ENCODE measurements at regions not wholly inside any gene's neighbourhood (a gene's known extent, or its start where the extent isn't known, plus 50 kb on each side); places are given as distances from the start of the nearest gene placed in this dataset.

DNA sequence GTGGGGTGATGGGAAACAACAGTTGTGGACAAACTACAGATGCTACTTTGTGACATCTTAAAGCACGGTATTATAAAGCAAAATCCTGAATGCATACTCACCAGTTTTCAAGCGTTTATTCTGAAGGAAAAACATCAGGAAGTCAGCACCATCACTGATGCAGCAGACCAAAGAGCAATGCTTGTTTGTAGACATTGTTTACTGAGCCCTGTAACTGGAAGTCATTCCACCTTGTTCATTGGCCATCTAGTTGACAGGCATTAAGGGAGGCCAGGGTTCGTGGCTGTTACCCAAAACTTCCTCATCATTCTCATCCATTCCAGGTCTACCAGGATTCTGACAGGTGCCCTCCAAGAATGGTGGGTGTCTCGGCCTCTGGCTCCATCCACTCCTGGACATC lies 55.3 kb upstream of the FAM204A start:
- peaks cover 12% of the 10 kb centered on the region for H3K4me1 ChIP-seq (ENCODE audit: insufficient read depth, low read length, poor library complexity, severe bottlenecking)
- intact Hi-C loops (cut with micrococcal nuclease; ENCODE audit: unreplicated experiment), result loop anchor here (10.0 kb wide), 1 partner anchor 533 kb away; no protein-coding TSS in a partner anchor
- ChIA-PET POLR2A (no interaction called here), CTCF (ENCODE audit: unreplicated experiment) (no interaction called here)
- no peaks in the 10 kb centered on the region for H3K36me3 ChIP-seq (ENCODE audit: insufficient read depth, low read length)
- no TSS peak for BruUV-seq (replicated peaks)
- no peak overlapping the region for H2AFZ ChIP-seq (ENCODE audit: low read length)
- TF ChIP-seq CTCF (conservative IDR thresholded peaks at IDR 0.05; ENCODE audit: low read length), result no peak
- no peak for TF ChIP-seq EZH2phosphoT487 (IDR thresholded peaks at IDR 0.05; ENCODE audit: borderline replicate concordance, low read depth, low read length)
- no peak for DNase-seq (ENCODE audit: low spot score)
- no peaks in the 10 kb centered on the region for H3K79me2 ChIP-seq (ENCODE audit: insufficient read depth, low read depth, low read length)
- H3K4me3 ChIP-seq (ENCODE audit: low read depth, low read length, poor library complexity, severe bottlenecking), result no peak overlapping the region
- no peaks in the 10 kb centered on the region for H3K9me3 ChIP-seq (ENCODE audit: low read length)
- H3K27ac ChIP-seq (ENCODE audit: low read depth, low read length, poor library complexity, severe bottlenecking), result no peak overlapping the region
- H3K4me2 ChIP-seq (ENCODE audit: low read length), result no peak overlapping the region
- H4K20me1 ChIP-seq (ENCODE audit: insufficient read depth, low read length), result no peaks in the 10 kb centered on the region
- no peaks in the 10 kb centered on the region for H3K9me2 ChIP-seq (ENCODE audit: insufficient read depth, low read length)

- Histone ChIP-seq H2AFZ (ENCODE audit: low read length) (no peak overlapping the region), H3K9me3 (ENCODE audit: low read length) (no peaks in the 10 kb centered on the region), H3K4me1 (ENCODE audit: insufficient read depth, low read length, poor library complexity, severe bottlenecking) (peaks cover 12% of the 10 kb centered on the region), H3K36me3 (ENCODE audit: insufficient read depth, low read length) (no peaks in the 10 kb centered on the region), H3K27ac (ENCODE audit: low read depth, low read length, poor library complexity, severe bottlenecking) (no peak overlapping the region), H4K20me1 (ENCODE audit: insufficient read depth, low read length) (no peaks in the 10 kb centered on the region), H3K4me3 (ENCODE audit: low read depth, low read length, poor library complexity, severe bottlenecking) (no peak overlapping the region), H3K9me2 (ENCODE audit: insufficient read depth, low read length) (no peaks in the 10 kb centered on the region), H3K79me2 (ENCODE audit: insufficient read depth, low read depth, low read length) (no peaks in the 10 kb centered on the region), H3K4me2 (ENCODE audit: low read length) (no peak overlapping the region)
- TF ChIP-seq CTCF (conservative IDR thresholded peaks at IDR 0.05; ENCODE audit: low read length) (no peak), EZH2phosphoT487 (IDR thresholded peaks at IDR 0.05; ENCODE audit: borderline replicate concordance, low read depth, low read length) (no peak)
- DNase-seq (ENCODE audit: low spot score), result no peak
- POLR2A ChIA-PET, result no interaction called here
- CTCF ChIA-PET (ENCODE audit: unreplicated experiment), result no interaction called here
- no TSS peak for BruUV-seq (replicated peaks)
- intact Hi-C loops (cut with micrococcal nuclease; ENCODE audit: unreplicated experiment), result loop anchor here (10.0 kb wide), 1 partner anchor 531 kb away; no protein-coding TSS in a partner anchor
Observed at GRCh38 chr10:118395947-118396346, 53.8 kb upstream of the FAM204A start.

DNA sequence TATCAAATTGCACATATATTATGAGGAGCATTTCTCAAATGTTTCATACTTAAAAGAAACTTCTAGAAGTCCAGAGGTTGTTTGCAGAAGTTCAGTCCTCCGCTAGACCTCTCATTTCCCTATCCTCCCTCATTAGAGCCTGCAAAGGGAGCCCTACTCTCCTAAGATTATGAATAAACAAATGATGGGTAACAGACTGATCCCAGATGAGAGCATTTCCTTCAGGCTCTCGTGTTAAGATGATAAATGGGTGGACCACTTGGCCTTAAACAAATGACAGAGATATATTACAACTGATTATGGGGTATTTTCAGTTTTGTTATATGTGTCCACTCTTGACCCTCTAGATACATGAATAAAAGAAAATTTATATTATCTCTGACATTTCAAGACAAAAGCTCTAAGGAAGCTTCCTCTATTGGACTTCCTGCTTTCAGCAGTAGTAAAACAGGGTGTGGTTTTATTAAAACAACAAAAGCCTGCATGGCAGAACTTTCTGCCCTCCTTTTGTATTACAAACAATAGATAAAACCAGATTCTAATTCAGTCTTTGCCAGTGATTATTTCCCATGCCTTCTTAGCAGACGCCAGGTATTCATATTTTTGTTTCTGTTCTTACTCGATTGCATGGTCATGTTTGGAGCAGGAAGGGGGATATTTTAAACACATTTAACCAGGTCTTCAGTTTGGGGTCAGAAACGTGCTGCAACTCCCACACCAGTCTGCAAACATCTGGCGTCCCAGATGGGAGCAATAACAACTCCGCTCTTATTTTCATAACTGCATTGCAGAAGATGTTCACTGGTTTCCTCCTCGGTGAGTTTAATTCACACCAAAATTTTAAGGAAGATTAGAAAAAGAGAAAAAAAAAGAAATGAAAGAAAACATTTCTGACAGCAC lies 52.4 kb upstream of the FAM204A start:
- Histone ChIP-seq H3K4me3 (ENCODE audit: low read depth, low read length, poor library complexity, severe bottlenecking) (peak overlapping the region; percentile 31), H2AFZ (ENCODE audit: low read length) (peak overlapping the region; percentile 94), H3K27ac (ENCODE audit: low read depth, low read length, poor library complexity, severe bottlenecking) (no peak overlapping the region), H3K4me2 (ENCODE audit: low read length) (peak overlapping the region; percentile 61), H3K9me2 (ENCODE audit: insufficient read depth, low read length) (no peaks in the 10 kb centered on the region), H3K9me3 (ENCODE audit: low read length) (no peaks in the 10 kb centered on the region), H3K36me3 (ENCODE audit: insufficient read depth, low read length) (no peaks in the 10 kb centered on the region), H3K4me1 (ENCODE audit: insufficient read depth, low read length, poor library complexity, severe bottlenecking) (peaks cover 12% of the 10 kb centered on the region), H4K20me1 (ENCODE audit: insufficient read depth, low read length) (no peaks in the 10 kb centered on the region), H3K79me2 (ENCODE audit: insufficient read depth, low read depth, low read length) (no peaks in the 10 kb centered on the region)
- DNase-seq (ENCODE audit: low spot score), result peak; percentile 27
- ChIA-PET POLR2A (interaction anchor here (0.7 kb wide), 1 partner anchor 48 kb away, joined by 3 read pairs; no protein-coding TSS in a partner anchor), CTCF (ENCODE audit: unreplicated experiment) (no interaction called here)
- TF ChIP-seq EZH2phosphoT487 (IDR thresholded peaks at IDR 0.05; ENCODE audit: borderline replicate concordance, low read depth, low read length) (no peak), CTCF (conservative IDR thresholded peaks at IDR 0.05; ENCODE audit: low read length) (no peak)
- no TSS peak for BruUV-seq (replicated peaks)
- intact Hi-C loops (cut with micrococcal nuclease; ENCODE audit: unreplicated experiment), result loop anchor here (10.0 kb wide), 1 partner anchor 530 kb away; no protein-coding TSS in a partner anchor

Data from OCI-LY7 (cell line).